ENCODE measurements at regions not wholly inside any gene's neighbourhood (a gene's known extent, or its start where the extent isn't known, plus 50 kb on each side); places are given as distances from the start of the nearest gene placed in this dataset.

DNA sequence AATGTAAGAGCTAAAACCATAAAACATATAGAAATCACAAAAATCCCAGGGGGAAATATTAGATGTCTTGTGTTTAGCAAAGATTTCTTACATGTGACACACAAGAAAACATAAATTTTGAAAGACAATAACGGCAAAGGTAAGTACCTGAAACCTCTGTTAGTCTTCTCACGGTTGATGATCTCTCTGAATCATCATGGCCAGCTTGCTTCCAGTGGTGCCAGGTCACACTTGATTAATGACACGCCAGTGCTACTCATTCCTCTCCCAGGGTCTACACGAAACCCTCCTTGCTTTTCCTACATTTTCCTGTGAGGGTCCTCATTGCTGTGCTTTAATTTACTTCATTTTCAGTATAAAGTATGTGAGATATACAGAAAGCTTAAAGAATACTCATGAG, 114.4 kb upstream of the PARP11 start:
- TF ChIP-seq CTCF (conservative IDR thresholded peaks at IDR 0.05), result no peak
- H3K27ac ChIP-seq, result no peak overlapping the region

DNA sequence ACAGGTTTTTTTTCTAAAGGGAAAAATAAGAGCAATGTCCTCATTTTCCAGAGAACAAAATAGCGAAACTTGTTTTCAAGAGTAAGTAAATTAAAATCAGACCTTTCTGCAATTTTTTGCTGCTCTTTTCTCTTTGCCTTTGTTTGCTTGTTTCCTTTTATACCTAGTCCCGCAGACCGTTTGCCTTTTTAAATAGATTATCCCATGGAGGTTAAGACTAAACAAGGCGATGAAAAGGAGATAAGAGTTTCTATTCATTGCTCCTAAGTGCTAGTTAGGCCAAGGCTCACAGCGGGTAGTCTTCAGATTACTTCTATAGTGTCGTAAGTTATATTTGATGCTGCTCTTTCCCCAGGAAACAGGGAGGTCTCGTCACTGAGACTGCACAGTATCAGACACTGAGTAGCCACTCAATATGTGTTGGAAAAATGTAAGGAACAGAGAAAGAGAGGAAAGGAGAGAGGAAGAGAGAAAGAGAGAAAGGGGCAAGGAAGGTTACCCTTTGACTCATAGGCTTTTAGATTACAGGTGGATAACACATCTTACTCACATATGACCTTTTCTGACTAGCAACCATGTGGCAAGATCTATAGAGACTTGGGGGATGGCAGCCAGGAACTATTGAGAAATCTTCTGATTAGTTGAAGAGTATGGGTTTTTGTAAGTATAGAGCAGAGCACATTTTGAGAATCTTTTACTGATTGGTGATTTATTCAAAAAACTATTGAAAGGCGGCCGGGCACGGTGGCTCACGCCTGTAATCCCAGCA, 107.5 kb upstream of the PARP11 start:
- H3K27ac ChIP-seq, result no peak overlapping the region
- no peak for TF ChIP-seq CTCF (conservative IDR thresholded peaks at IDR 0.05)

GRCh38 chr12:3977621-3978020, 104.4 kb upstream of the PARP11 start:
- TF ChIP-seq CTCF (conservative IDR thresholded peaks at IDR 0.05), result no peak

DNA sequence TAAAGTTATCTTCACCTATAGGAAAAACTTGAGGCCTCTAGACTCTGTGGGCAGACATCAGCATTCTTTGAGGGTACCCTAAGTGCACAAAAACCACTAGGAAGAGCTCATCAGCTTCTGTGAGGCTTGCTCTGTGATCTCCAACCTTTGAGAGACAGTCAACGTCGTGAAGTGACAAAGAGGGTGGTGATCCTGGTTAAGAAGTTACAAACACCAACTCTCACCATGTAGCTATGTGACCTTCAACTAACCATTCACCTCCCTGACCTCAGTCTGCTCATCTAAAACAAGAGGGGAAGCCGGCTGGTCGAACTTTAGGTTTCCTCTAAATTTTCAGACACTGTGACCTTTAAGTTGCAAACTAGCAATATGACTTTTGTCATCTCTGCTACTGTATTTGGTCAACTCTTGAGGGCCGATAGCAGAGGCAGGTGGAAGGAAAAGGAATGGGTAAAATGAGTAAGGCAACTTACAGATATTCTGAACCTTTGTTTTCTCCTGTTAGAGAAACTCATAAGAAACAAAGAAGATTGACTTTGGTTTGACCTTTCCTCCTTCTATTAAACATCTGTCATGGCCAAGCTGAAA, 103.2 kb upstream of the PARP11 start:
- no peak for TF ChIP-seq CTCF (conservative IDR thresholded peaks at IDR 0.05)
- H3K27ac ChIP-seq, result no peak overlapping the region

More at GRCh38 chr12:3977621-3978020, 104.4 kb upstream of the PARP11 start:
- no peak overlapping the region for H3K27ac ChIP-seq

DNA sequence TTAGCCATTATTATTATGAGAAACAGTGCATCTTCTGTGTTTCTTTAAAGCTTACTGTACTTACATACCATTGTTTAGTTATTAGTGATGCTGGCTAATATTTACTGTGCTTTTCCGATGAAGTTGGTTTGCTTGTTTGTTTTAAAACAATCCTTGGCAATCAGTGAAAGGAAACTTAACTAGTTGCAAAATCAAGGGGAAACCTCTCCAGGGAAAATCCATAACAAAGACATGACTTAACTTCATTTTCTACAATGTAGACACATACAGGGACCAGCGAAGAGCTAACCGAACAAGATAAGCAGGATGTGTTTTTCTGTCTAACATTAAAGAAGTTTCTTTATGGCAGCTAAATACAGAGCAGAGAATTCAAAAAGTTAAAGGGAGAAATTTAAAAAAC, 102.5 kb upstream of the PARP11 start:
- H3K27ac ChIP-seq, result peak overlapping the region; percentile 64
- no peak for TF ChIP-seq CTCF (conservative IDR thresholded peaks at IDR 0.05)

DNA sequence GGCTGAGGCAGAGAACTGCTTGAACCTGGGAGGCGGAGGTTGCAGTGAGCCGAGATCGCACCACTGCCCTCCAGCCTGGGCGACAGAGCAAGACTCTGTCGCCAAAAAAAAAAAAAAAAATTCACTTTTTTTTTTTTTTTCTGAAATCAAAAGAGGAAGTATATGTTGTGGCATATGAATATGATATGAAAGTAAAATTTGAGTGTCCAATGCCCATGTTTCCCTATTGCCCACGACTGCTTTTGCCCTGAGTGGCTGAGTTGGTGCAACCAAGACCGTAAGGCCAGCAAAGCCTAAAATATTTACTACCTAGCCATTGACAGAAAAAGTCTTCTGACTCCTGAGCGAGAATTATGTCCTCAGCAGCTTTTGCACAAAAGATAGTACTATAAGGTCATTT, 101.7 kb upstream of the PARP11 start:
- no peak for TF ChIP-seq CTCF (conservative IDR thresholded peaks at IDR 0.05)
- peak overlapping the region; percentile 64 for H3K27ac ChIP-seq

GRCh38 chr12:3973973-3974644, 100.9 kb upstream of the PARP11 start:
- no peak for TF ChIP-seq CTCF (conservative IDR thresholded peaks at IDR 0.05)
- peak overlapping the region; percentile 64 for H3K27ac ChIP-seq
